HepG2 (cell line): ENCODE measurements at regions not wholly inside any gene's neighbourhood (a gene's known extent, or its start where the extent isn't known, plus 50 kb on each side); places are given as distances from the start of the nearest gene placed in this dataset.

ENCODE experiments used
- CBFB ChIP-seq: sonication (generic); formaldehyde crosslinking; IDR thresholded peaks from 2 replicates; pipeline ENCODE4 v1.4.0; 2020; ENCODE audit warnings: missing genetic modification reagents
- ELF1 ChIP-seq: sonication (generic); formaldehyde crosslinking; IDR thresholded peaks from 2 replicates; pipeline ENCODE4 v1.4.0; 2020; ENCODE audit warnings: missing genetic modification reagents
- KDM5A ChIP-seq: fragments of 200-600 bp; sonication (generic); IDR thresholded peaks from 2 replicates; pipeline ENCODE4 v1.7.0; 2018; ENCODE audit warnings: antibody characterized with exemption, mild to moderate bottlenecking, low read length, borderline replicate concordance
- MXD1 ChIP-seq: sonication (generic); formaldehyde crosslinking; IDR thresholded peaks from 2 replicates; pipeline ENCODE4 v1.4.0; 2020; ENCODE audit warnings: mild to moderate bottlenecking, missing genetic modification reagents
- MYC ChIP-seq: sonication (generic); formaldehyde crosslinking; IDR thresholded peaks from 2 replicates; pipeline ENCODE4 v1.9.0; 2021; ENCODE audit warnings: missing genetic modification reagents, borderline replicate concordance
- NAIF1 ChIP-seq: sonication (generic); formaldehyde crosslinking; IDR thresholded peaks from 2 replicates; pipeline ENCODE4 v1.5.0; 2020; ENCODE audit warnings: mild to moderate bottlenecking, missing genetic modification reagents, borderline replicate concordance
- PAX8 ChIP-seq: sonication (generic); formaldehyde crosslinking; IDR thresholded peaks from 2 replicates; pipeline ENCODE4 v1.8.0; 2022; ENCODE audit warnings: mild to moderate bottlenecking, missing genetic modification reagents, borderline replicate concordance
- TFE3 ChIP-seq: IDR thresholded peaks from 2 replicates; pipeline ENCODE4 v1.6.1; 2016
- ZNF230 ChIP-seq: sonication (generic); formaldehyde crosslinking; IDR thresholded peaks from 2 replicates; pipeline ENCODE4 v1.4.0; 2020; ENCODE audit warnings: mild to moderate bottlenecking, missing genetic modification reagents
- ZNF260 ChIP-seq: sonication (generic); formaldehyde crosslinking; IDR thresholded peaks from 2 replicates; pipeline ENCODE4 v1.4.0; 2020; ENCODE audit warnings: missing genetic modification reagents, low read depth, mild to moderate bottlenecking, borderline replicate concordance
- ZNF329 ChIP-seq: sonication (generic); formaldehyde crosslinking; IDR thresholded peaks from 2 replicates; pipeline ENCODE4 v1.9.0; 2021; ENCODE audit warnings: low read depth, mild to moderate bottlenecking, missing genetic modification reagents
- ZNF354B ChIP-seq: sonication (generic); formaldehyde crosslinking; IDR thresholded peaks from 2 replicates; pipeline ENCODE4 v1.8.0; 2022; ENCODE audit warnings: mild to moderate bottlenecking, missing genetic modification reagents
- ZNF567 ChIP-seq: sonication (generic); formaldehyde crosslinking; IDR thresholded peaks from 2 replicates; pipeline ENCODE4 v1.8.1; 2023; ENCODE audit warnings: mild to moderate bottlenecking, missing genetic modification reagents, borderline replicate concordance
- TF ChIP-seq, protein P1 (sequence below): IDR thresholded peaks from 2 replicates; pipeline ENCODE4 v1.6.1; 2016; ENCODE audit warnings: low read depth, borderline replicate concordance
- TF ChIP-seq, protein P2 (sequence below): sonication (generic); formaldehyde crosslinking; IDR thresholded peaks from 2 replicates; pipeline ENCODE4 v1.4.0; 2020; ENCODE audit warnings: missing genetic modification reagents, borderline replicate concordance
- TF ChIP-seq, protein P3 (sequence below): sonication (generic); formaldehyde crosslinking; IDR thresholded peaks from 2 replicates; pipeline ENCODE4 v1.4.0; 2020; ENCODE audit warnings: missing genetic modification reagents

DNA sequence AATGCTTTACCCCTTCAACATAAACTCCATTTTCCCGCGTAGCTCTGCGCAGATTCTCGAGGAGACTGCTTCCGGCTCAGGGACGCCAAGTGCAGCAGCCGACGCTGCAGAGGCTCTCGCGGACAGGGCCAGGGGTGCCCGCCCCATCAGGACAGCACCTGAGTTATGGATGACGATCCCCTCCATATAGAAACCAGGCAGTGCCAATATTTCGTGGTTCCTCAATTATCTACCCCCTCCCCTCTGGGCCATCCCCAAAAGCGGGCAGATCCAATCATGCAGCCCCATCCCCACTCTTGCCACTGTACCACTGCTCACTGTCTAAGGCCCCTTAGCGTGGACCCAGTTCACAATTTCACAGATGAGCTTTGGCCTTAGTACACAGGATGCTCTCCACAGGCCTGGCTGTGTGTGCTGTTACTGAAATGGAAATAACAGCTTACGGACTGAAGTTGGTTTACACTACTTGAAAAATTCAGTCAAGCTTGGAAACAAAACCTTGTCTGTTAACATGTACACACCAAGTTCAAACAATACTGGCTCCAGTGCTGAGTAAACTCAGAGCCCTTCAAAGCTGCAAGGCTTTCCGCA lies 74.5 kb downstream of the DACT2 start (continued):
- no peak for TF ChIP-seq ZNF567 (CRISPR knock-in tag)
- TF ChIP-seq ZNF329, result no peak
- TF ChIP-seq, protein P1, sequence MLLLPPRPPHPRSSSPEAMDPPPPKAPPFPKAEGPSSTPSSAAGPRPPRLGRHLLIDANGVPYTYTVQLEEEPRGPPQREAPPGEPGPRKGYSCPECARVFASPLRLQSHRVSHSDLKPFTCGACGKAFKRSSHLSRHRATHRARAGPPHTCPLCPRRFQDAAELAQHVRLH (CRISPR knock-in tag), result peak; percentile 64; the same call in 1 of the 2 replicates
- no peak for TF ChIP-seq ZNF260
- no peak for TF ChIP-seq PAX8 (CRISPR knock-in tag)
- TF ChIP-seq ZNF230 (CRISPR knock-in tag), result no peak
- TF ChIP-seq KDM5A, result no peak
- TF ChIP-seq ZNF354B (CRISPR knock-in tag), result 0 out of 2 replicates have a peak, but pooled peaks have one; percentile 73
- no peak for TF ChIP-seq CBFB (CRISPR knock-in tag)
- peak; percentile 58; the same call in 1 of the 2 replicates for TF ChIP-seq TFE3 (CRISPR knock-in tag)
- TF ChIP-seq MXD1 (CRISPR knock-in tag), result no peak
- TF ChIP-seq, protein P2, sequence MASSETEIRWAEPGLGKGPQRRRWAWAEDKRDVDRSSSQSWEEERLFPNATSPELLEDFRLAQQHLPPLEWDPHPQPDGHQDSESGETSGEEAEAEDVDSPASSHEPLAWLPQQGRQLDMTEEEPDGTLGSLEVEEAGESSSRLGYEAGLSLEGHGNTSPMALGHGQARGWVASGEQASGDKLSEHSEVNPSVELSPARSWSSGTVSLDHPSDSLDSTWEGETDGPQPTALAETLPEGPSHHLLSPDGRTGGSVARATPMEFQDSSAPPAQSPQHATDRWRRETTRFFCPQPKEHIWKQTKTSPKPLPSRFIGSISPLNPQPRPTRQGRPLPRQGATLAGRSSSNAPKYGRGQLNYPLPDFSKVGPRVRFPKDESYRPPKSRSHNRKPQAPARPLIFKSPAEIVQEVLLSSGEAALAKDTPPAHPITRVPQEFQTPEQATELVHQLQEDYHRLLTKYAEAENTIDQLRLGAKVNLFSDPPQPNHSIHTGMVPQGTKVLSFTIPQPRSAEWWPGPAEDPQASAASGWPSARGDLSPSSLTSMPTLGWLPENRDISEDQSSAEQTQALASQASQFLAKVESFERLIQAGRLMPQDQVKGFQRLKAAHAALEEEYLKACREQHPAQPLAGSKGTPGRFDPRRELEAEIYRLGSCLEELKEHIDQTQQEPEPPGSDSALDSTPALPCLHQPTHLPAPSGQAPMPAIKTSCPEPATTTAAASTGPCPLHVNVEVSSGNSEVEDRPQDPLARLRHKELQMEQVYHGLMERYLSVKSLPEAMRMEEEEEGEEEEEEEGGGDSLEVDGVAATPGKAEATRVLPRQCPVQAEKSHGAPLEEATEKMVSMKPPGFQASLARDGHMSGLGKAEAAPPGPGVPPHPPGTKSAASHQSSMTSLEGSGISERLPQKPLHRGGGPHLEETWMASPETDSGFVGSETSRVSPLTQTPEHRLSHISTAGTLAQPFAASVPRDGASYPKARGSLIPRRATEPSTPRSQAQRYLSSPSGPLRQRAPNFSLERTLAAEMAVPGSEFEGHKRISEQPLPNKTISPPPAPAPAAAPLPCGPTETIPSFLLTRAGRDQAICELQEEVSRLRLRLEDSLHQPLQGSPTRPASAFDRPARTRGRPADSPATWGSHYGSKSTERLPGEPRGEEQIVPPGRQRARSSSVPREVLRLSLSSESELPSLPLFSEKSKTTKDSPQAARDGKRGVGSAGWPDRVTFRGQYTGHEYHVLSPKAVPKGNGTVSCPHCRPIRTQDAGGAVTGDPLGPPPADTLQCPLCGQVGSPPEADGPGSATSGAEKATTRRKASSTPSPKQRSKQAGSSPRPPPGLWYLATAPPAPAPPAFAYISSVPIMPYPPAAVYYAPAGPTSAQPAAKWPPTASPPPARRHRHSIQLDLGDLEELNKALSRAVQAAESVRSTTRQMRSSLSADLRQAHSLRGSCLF, result no peak
- TF ChIP-seq, protein P3, sequence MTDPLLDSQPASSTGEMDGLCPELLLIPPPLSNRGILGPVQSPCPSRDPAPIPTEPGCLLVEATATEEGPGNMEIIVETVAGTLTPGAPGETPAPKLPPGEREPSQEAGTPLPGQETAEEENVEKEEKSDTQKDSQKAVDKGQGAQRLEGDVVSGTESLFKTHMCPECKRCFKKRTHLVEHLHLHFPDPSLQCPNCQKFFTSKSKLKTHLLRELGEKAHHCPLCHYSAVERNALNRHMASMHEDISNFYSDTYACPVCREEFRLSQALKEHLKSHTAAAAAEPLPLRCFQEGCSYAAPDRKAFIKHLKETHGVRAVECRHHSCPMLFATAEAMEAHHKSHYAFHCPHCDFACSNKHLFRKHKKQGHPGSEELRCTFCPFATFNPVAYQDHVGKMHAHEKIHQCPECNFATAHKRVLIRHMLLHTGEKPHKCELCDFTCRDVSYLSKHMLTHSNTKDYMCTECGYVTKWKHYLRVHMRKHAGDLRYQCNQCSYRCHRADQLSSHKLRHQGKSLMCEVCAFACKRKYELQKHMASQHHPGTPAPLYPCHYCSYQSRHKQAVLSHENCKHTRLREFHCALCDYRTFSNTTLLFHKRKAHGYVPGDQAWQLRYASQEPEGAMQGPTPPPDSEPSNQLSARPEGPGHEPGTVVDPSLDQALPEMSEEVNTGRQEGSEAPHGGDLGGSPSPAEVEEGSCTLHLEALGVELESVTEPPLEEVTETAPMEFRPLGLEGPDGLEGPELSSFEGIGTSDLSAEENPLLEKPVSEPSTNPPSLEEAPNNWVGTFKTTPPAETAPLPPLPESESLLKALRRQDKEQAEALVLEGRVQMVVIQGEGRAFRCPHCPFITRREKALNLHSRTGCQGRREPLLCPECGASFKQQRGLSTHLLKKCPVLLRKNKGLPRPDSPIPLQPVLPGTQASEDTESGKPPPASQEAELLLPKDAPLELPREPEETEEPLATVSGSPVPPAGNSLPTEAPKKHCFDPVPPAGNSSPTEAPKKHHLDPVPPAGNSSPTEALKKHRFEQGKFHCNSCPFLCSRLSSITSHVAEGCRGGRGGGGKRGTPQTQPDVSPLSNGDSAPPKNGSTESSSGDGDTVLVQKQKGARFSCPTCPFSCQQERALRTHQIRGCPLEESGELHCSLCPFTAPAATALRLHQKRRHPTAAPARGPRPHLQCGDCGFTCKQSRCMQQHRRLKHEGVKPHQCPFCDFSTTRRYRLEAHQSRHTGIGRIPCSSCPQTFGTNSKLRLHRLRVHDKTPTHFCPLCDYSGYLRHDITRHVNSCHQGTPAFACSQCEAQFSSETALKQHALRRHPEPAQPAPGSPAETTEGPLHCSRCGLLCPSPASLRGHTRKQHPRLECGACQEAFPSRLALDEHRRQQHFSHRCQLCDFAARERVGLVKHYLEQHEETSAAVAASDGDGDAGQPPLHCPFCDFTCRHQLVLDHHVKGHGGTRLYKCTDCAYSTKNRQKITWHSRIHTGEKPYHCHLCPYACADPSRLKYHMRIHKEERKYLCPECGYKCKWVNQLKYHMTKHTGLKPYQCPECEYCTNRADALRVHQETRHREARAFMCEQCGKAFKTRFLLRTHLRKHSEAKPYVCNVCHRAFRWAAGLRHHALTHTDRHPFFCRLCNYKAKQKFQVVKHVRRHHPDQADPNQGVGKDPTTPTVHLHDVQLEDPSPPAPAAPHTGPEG (CRISPR knock-in tag), result 0 out of 2 replicates have a peak, but pooled peaks have one; percentile 56
- 0 out of 2 replicates have a peak, but pooled peaks have one; percentile 13 for TF ChIP-seq ELF1 (CRISPR knock-in tag)
- no peak for TF ChIP-seq NAIF1 (CRISPR knock-in tag)
- no peak; the same call in 1 of the 2 replicates for TF ChIP-seq MYC
